HepG2 (cell line): ENCODE measurements at regions not wholly inside any gene's neighbourhood (a gene's known extent, or its start where the extent isn't known, plus 50 kb on each side); places are given as distances from the start of the nearest gene placed in this dataset.

Experiments used
- HMG20B ChIP-seq: conservative IDR thresholded peaks from 2 replicates; pipeline ENCODE4 v1.6.1; 2016; ENCODE audit warnings: missing genetic modification reagents, missing compliant biosample characterization
- HNRNPLL ChIP-seq: fragments of 200-400 bp; formaldehyde crosslinking; IDR thresholded peaks from 2 replicates; pipeline ENCODE4 v1.6.1; 2017; ENCODE audit warnings: mild to moderate bottlenecking, low read depth, low read length; ENCODE audit not compliant: poor library complexity, severe bottlenecking
- HOXA7 ChIP-seq: sonication (generic); formaldehyde crosslinking; IDR thresholded peaks from 2 replicates; pipeline ENCODE4 v1.8.1; 2022; ENCODE audit warnings: mild to moderate bottlenecking, missing genetic modification reagents, moderate library complexity
- KIAA2018 ChIP-seq: sonication (generic); formaldehyde crosslinking; IDR thresholded peaks from 2 replicates; pipeline ENCODE4 v1.5.0; 2020; ENCODE audit warnings: mild to moderate bottlenecking, missing genetic modification reagents, borderline replicate concordance
- ZNF142 ChIP-seq: sonication (generic); formaldehyde crosslinking; IDR thresholded peaks from 2 replicates; pipeline ENCODE4 v1.4.0; 2020; ENCODE audit warnings: missing genetic modification reagents
- ZSCAN12 ChIP-seq: sonication (generic); formaldehyde crosslinking; IDR thresholded peaks from 2 replicates; pipeline ENCODE4 v1.9.0; 2021; ENCODE audit warnings: mild to moderate bottlenecking, missing genetic modification reagents
- TF ChIP-seq, protein P1 (sequence below): sonication (generic); formaldehyde crosslinking; IDR thresholded peaks from 2 replicates; pipeline ENCODE4 v1.5.1; 2020; ENCODE audit warnings: mild to moderate bottlenecking, missing genetic modification reagents, moderate library complexity
- TF ChIP-seq, protein P2 (sequence below): sonication (generic); formaldehyde crosslinking; IDR thresholded peaks from 2 replicates; pipeline ENCODE4 v1.5.0; 2020; ENCODE audit warnings: mild to moderate bottlenecking, missing genetic modification reagents, borderline replicate concordance

- TF ChIP-seq ZNF142 (CRISPR knock-in tag) (no peak), HOXA7 (no peak), KIAA2018 (CRISPR knock-in tag) (no peak), HNRNPLL (no peak), ZSCAN12 (CRISPR knock-in tag) (no peak), HMG20B (CRISPR knock-in tag) (no peak)
- TF ChIP-seq, protein P1, sequence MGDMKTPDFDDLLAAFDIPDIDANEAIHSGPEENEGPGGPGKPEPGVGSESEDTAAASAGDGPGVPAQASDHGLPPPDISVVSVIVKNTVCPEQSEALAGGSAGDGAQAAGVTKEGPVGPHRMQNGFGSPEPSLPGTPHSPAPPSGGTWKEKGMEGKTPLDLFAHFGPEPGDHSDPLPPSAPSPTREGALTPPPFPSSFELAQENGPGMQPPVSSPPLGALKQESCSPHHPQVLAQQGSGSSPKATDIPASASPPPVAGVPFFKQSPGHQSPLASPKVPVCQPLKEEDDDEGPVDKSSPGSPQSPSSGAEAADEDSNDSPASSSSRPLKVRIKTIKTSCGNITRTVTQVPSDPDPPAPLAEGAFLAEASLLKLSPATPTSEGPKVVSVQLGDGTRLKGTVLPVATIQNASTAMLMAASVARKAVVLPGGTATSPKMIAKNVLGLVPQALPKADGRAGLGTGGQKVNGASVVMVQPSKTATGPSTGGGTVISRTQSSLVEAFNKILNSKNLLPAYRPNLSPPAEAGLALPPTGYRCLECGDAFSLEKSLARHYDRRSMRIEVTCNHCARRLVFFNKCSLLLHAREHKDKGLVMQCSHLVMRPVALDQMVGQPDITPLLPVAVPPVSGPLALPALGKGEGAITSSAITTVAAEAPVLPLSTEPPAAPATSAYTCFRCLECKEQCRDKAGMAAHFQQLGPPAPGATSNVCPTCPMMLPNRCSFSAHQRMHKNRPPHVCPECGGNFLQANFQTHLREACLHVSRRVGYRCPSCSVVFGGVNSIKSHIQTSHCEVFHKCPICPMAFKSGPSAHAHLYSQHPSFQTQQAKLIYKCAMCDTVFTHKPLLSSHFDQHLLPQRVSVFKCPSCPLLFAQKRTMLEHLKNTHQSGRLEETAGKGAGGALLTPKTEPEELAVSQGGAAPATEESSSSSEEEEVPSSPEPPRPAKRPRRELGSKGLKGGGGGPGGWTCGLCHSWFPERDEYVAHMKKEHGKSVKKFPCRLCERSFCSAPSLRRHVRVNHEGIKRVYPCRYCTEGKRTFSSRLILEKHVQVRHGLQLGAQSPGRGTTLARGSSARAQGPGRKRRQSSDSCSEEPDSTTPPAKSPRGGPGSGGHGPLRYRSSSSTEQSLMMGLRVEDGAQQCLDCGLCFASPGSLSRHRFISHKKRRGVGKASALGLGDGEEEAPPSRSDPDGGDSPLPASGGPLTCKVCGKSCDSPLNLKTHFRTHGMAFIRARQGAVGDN (CRISPR knock-in tag): no peak
- TF ChIP-seq, protein P2, sequence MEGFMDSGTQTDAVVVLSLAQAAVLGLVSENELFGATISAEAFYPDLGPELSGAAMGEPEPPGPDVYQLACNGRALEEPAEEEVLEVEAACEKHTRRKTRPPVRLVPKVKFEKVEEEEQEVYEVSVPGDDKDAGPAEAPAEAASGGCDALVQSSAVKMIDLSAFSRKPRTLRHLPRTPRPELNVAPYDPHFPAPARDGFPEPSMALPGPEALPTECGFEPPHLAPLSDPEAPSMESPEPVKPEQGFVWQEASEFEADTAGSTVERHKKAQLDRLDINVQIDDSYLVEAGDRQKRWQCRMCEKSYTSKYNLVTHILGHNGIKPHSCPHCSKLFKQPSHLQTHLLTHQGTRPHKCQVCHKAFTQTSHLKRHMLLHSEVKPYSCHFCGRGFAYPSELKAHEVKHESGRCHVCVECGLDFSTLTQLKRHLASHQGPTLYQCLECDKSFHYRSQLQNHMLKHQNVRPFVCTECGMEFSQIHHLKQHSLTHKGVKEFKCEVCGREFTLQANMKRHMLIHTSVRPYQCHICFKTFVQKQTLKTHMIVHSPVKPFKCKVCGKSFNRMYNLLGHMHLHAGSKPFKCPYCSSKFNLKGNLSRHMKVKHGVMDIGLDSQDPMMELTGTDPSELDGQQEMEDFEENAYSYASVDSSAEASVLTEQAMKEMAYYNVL: no peak
Observed at GRCh38 chr5:30638899-30639298, 554.6 kb upstream of the CDH6 start (continued).
